KG1 (cell line): ENCODE measurements at regions not wholly inside any gene's neighbourhood (a gene's known extent, or its start where the extent isn't known, plus 50 kb on each side); places are given as distances from the start of the nearest gene placed in this dataset.

Source experiments
- DNase-seq: peaks from one replicate; lab custom pipeline; 2025; lab: John Stamatoyannopoulos, UW

DNA sequence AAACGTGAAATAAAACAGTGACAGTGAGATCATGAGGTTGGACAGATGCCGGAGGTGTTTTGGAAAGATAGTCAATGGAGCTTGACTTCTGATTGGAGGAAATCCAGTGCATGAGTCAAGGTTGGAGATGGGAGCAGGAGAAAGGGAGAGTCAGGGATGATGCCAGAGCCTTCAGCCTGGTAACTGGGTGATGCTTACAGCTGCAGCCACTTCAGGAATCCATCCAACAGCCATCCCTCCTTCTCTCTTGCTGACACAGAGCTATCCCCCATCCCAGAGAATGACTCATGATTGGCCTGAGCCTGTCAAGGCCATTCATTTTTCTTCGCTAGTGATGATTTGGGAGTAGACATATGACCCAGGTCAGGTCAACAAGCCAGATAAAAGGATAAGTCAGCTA, 112.8 kb downstream of the SAMD5 start:
- no peak for DNase-seq

DNA sequence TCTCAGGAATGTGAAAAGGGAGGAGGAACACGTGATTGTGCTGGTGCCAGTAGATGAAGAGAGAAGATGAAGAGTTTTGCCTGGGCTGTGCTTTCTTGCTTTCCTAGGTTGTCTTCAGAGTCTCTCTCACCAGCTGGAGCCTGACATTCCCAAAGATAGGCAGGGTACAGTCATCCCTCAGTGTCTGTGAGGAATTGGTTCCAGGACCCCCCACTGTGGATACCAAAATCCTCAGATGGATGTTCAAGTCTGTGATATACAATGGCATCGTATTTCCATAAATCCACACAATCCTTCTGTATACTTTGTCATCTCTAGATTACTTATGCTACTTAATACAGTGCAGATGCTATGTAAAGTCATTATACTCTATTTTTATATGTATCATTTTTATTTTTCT, 113.5 kb downstream of the SAMD5 start:
- DNase-seq = no peak

DNA sequence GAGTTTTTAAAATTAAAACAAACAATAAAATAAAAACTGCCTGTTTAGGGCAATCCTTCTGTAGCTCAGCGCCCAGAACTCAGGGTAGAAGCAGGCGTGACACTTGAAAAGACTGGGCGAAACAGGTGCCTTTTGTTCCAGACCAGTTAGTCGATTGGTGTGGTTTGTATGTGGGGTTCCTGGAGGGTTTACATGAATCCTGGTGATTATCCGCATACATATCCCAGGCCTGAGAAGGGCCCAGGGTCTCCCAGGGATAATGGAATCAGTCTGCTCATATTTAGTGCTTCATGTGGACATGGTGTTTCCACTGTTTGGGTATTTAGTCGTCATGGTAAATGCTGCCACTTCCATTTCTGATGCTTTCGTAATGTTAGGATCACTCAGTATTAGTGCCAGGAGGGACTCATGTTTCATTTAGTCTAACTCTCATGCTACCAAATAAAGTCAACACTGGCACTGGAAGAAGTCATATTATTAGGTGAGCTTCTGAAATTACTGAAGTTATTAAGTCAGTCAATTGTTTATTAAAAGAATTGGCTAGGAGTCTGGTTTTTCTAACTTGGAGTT, 116.5 kb downstream of the SAMD5 start:
- DNase-seq = no peak

DNA sequence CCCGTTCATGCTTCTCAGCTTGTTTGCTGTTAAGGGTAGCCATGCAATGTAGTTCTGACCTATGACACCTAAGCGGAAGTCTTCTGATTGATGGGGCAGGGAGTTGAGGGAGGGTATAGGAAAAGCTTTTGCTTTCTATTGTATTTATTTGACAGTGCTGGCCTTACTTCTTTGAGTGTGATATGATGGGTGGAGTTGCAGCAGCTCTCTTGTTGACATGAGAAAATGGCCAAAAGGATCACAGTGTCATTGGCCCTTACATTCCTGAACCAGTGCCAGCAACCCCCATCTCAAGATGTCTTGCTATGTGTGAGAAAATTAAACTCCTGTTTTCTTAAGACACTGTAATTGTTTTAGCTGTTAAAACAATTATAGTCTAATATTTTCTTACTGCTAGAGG, 117.5 kb downstream of the SAMD5 start:
- no peak for DNase-seq

DNA sequence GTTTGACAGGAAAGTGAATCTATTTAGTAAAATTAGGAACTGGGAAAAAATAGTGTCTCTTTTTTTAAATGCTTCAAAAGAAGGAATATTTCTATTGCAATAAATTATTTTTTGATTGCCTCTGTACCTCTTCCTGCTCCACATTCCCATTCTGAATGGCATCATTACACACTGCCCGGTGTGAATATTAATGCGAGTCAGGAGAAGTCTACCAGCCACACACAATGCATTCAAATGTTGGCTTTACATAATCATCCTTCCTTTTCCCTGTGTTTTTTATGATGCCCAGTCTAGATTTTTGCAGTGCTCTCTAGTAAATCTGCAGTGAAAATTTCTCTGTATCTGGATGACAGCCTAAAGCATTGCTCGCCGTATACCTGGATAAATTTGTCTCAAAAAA, 118.9 kb downstream of the SAMD5 start:
- no peak for DNase-seq

DNA sequence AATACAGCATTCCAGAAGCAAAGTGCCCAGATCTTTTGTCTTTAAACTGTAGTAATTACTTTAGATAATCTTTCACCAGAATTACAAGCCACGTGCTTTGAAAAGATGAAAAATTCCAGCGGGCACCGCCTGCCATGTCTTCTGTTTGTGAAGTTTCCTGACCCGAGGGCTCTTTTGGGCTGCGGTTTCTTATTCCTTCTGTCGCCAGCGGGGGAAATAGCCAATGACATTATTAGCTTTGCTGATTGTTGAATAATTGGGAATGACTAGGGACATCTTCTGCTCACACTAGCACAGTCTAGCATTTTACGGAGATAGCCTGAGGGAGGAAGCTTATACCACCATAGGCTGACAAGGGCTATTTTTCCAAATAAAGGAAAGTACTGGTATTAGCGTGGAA, 124.7 kb downstream of the SAMD5 start:
- DNase-seq = no peak

DNA sequence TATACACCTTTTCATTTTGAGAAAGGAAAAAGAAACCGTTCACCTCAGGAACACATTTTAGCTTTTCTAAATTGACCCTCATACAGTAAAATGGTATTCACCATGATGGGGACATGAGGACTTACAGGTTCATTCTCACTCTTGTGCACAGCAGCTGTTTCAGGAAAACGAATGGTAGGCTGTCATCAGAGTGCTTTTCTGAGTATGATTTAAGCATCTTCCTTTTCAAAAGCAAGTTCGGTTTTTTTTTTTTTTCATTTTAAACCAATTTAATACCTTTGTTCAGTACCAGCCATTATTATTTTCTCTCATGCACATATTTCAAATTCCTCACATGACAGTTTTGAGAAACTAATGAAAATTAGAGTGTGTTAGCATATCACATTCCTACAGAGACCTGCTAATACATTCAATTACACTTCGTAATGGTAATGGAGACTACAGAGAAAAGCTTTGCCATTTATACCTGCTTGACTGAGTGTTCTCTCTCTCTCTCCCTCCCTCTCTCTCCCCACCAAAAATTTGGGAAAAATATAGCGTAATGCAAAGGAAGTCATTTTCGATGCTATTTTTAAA, 129.2 kb downstream of the SAMD5 start:
- no peak for DNase-seq

DNA sequence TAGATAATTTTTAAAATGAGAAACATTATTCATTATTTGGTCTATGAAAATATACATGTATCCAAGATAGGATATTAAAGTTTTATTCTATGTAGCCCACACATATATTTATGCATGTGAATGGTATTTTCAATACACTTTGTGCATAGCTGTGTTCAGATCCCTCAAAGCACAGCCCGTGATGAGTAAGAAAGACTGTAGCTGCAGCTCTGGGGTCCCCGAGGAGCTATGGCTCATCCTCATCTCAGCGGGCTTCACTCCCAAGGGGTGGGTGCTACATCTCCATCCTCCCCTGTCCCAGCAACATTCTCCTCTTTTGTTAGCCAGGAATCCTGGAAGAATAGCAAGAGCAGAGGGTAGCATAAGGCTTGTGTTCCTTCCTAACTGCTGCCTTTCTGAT, 130.8 kb downstream of the SAMD5 start:
- no peak for DNase-seq

DNA sequence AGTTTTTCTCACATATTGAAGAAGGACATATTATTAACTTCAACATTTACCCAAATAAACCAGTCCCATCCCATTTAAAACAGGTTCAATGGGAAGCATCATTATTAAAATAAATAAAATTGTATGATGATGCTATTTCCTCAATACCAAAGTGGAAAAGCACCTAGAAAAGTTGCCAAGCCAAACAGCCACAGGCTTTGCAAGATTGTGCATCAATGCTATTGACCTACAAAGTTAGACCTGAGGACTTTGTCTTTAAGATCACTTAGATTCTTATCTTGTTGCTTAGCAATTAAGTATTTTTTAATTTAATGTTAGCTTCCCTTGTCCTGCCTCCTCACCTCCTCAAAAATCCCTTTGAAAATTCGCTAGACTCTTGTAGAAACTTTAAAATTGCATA, 132.1 kb downstream of the SAMD5 start:
- DNase-seq = no peak

DNA sequence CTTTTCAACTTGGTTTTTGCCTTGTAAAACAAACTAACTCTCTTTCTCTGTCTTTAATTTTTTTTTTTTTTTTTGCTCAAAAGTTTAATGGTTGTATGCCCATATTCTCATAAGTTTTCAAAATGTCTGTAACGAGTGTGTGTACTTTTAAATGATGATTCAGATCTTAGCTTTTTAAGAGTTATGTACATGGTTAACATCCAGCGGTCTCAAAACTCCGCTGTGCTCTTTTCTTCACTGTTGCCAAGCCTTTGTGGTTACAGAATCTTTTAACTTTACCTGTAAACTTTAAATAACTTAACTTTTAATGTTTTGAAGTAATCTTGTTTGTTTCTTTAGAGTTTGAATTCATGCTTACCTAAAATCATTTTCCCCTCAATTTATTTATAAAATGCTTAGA, 133.0 kb downstream of the SAMD5 start:
- no peak for DNase-seq

DNA sequence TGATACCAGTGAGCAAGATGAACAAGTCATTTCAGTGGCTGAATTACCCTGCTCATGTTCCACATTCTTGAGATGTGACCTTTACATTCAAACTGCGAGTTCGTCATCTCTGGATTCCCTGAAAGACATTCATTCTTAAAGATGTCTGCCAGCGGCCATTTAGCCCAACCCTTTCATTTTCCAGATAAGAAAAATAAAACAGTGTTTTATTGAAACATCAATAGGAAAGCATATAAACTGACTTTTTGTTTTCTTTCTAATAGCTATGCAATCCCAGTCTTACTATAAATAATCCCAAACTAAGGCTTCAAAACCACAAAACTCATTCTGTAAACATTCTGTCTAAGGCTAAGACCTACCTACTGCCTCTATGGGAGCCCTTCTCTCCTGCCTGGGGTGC, 134.0 kb downstream of the SAMD5 start:
- DNase-seq = no peak

DNA sequence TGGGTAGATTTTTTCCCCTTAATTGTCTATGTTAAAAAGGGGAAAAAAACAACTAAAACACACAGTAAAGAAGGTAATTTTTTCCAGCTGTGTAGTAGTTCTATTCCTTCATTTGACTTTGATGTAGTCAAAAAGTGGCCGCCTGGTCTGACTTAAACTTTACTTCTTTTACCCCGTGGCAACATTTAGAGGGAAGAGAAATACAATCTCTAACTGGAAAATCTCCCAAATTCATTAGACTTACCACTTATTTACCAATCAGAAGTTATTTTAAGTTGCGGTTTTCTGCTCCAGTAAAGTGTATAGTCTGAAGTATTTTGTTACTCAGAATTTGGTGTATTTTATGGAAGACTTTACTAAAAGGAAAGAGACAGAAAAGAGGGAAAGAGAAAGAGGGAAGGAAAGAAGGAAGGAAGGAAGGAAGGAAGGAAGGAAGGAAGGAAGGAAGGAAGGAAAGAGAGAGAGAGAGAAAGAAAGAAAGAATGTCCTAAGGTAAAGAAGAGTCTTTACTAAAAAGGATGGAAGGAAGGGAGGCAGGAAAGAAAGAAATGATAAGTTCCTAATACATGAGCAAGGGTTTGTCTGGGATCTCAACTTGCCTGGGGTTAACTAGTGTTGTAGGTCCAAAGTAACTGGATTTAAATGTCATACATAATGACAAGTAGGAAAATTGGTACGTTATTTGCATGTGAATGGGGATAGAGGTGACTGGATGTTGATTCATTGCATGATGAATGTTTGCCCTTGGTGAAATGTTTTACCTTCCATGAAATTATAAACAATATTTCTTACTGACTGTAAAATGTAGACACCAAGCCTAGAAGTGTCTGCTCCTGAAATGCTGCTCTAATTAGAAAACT, 135.1 kb downstream of the SAMD5 start:
- DNase-seq = no peak

DNA sequence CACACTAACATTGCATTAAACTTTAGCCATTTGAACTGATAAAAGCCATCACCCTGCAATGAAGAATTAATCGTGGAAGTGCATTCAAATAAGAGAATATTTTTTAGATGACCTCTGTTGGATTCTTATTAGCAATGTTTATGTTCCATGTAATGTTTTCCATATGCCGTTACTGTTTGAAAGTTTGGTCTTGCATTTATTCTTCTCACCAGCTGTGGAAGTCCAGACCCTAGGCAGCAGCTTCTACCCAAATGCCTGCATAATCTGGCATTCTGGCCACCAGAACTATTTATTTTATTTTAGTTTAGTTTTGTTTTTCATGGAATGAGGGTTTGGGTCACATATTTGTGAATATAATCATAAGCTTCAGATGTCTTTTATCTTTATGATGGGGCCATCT, 140.4 kb downstream of the SAMD5 start:
- DNase-seq = no peak

DNA sequence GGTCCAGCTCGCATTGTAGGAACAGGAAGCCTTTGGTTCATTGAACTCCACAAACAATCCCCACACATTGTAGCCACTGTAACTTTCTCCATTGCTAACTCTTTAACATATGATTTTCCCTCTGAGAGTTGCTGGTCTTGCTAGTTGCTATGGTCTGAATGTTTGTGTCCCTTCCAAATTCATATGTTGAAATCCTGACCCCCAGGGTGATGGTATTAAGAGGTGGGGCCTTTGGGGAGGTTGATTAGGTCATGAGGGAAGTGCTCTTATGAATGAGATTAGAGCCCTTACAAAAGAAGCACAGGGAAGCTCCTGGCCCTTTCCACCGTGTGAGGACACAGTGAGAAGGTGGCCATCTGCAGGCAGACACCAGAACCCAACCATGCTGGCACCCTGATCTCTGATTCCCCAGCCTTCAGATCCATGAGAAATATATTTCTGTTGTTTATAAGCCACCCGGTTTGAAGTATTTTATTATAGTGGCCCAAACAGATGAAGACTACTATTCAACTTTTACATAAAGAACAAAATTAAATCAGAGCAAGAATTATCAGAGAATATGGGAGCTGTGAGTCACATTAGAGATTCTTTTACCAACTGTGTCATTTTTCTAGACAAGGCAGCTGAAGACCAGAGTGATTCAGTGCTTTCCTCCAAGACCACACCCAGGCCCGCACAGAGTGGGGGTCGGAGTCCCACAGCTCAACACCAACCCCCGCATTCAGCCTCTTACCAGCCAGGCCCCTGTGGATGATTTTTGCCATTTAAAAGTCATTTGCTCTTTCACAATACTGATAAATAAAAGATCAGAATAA, 143.0 kb downstream of the SAMD5 start:
- DNase-seq = no peak

DNA sequence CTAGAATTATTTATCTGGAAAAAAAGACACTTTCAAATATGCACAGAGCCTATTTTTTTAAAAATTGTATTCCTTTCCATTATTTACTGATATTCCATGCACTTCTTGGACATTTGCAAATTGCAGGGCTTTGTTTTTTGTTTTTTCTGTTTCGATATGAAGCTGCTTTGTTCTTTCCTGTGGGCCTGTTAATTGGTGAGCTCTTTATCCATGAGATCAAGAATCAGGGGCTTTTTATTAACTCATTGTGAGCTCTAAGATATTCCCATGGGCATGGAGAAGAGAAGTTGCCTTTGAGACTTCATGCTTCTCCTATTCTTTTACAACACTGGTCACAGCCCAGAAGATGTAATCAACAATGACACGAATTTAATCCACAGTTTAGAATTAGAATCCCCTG, 145.1 kb downstream of the SAMD5 start:
- DNase-seq = no peak

DNA sequence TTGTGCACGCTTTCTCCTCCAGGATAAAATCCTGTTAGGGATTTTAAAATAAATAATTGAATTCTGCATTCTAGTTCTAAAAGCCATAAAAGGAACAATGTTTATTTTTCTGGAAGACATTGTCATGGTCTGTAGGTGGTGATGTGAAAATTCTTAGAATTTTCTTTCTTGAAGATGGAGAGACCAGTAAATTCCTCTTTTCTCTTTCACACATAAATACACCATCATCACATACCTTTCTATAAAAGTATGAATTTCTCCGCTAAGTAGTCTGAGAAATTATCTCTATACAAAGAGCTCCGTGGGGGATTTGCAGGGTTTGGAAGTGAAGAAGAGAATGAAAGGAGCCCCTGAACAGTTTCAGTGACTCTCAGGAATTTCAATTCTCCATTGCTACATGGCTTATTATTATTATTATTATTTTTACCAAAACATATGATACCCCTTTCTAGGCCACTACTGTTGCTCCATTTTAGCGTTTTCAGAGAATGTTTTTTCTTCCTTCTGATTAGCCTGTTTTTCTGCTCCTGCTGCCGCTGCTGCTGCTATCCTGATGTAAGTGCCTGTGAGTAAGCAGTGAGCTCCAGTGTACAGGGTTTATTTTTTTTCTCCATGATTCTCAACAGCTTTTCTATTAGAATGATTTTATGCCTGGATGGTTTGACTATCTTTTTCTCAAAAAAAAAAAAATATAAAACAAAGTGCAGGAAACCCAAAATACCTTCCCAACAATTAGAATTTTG, 145.8 kb downstream of the SAMD5 start:
- DNase-seq = no peak

DNA sequence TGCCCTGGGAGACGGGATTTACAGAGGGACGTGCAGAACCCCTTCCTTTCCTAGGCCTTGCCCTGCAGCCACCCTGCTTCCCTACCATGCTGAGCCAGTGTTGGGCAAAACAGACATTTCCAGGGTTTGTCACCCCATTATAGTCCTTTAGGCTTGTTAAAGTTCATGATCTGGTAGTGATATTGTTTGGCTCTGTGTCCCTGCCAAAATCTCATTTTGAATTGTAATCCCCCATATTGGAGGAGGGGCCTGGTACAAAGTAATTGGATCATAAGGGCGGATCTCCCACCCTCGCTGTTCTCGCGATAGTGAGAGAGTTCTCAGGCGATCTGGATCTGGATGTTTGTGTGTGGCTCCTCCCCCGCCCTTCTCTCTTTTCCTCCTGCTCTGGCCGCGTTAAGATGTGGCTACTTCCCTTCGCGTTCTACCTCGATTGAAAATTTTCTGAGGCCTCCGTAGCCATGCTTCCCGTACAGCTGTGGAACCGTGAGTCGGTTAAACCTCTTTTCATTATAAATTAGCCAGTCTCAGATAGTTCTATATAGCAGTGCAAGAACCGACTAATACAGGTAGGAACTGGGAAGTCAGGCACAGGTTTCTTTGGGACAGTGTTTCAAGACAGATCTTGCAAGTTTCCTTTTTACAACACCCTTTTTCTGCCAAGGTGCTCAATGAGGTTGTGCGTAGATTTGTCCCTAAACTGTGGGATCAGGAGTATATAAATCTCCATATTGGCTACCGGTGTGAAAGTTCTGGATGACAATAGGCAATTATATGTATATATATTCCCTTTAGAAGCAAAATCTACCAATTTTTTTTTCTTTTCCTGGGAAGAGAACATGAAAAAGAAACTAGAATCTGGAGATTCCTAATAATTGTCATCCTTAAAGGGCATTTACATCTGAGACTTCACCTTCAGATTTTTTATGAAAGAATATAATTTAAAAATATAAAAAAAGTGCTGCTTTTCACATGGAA, 152.1 kb downstream of the SAMD5 start:
- DNase-seq = no peak

DNA sequence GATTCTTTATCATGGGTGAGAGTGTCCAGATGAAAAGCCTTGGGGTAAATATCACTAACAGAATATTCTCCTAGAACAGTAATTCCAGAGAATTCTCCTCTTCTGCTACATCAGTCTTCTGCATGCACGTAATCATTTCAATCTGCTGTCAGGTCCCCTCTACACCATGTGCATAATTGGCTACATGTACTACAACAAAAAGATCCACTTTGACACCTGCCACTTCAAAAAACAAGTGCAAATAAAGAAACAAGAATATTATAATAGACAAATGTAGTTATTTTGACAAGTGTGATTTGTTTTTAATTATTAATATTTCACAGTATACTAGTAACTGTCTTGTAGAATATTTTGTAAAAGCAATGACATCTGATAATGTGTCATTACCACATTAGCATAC, 154.2 kb downstream of the SAMD5 start:
- no peak for DNase-seq

DNA sequence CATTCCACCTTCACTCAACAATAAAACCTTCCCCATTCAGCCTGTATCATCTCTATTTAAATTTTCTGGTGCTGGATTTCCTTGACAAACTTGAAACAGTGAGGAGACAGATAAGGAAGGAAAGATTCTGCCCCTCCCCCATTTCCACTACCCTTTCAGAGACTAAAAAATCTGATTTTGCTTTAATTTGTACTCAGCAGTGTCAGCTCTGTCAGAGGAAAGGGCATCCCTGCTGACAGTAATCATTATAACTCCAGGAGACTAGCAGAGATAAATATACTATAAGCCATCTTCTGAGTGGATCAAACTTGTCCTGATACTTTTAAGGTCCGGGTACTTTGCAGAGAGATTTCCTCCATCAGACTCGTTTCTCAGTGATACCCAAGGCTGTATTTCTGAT, 155.6 kb downstream of the SAMD5 start:
- DNase-seq = no peak

DNA sequence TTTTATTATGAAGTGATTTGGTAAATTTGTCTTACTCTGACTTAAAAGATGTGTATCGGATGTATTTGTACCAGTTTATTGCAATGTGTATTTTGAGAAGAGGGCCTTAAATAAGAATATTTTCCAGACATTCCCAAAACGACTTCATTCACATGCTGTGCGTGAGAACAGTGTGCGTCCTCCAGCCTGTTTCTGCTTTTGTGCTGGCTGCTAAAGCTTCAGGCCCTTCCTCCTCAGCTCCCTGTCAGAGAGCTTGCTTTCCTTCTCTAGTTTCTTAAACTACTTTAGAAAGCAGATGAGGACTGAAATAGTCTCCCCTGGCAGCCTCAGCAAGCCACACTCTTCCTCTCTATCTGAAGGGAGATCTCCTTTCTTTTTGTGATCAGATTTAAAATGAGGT, 157.8 kb downstream of the SAMD5 start:
- DNase-seq = no peak

DNA sequence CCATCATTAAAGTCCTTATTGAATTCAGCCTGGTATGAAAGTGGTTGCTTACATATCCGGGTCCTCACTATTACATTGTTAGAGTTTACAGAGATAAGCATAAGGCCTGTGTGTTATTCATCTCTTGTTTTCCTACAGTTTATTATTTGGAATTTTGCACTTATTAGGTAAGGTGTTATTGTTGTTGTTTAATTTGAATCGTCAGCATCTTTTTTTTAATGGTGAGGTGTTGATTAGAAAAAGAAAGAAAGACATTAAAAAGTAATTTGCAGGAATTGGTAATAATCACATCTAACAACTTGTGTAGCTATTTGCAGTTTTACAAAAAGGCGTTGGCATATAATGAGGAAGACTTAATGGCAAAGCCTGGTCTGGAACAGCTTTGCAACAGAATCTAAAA, 158.6 kb downstream of the SAMD5 start:
- DNase-seq = no peak
